ENCODE measurements at regions not wholly inside any gene's neighbourhood (a gene's known extent, or its start where the extent isn't known, plus 50 kb on each side); places are given as distances from the start of the nearest gene placed in this dataset.

- no peak for TF ChIP-seq ZNF398 (CRISPR knock-in tag; IDR thresholded peaks at IDR 0.05)
- TF ChIP-seq GATA2 (CRISPR knock-in tag; IDR thresholded peaks at IDR 0.05) = no peak
- no peak for TF ChIP-seq E2F1 (CRISPR knock-in tag; IDR thresholded peaks at IDR 0.05)
- no peak for TF ChIP-seq ZNF655 (CRISPR knock-in tag; IDR thresholded peaks at IDR 0.05)
- no peak for TF ChIP-seq KDM2B (CRISPR knock-in tag; IDR thresholded peaks at IDR 0.05)
- TF ChIP-seq DIDO1 (tag; IDR thresholded peaks at IDR 0.05; ENCODE audit: low read depth) = no peak
- TF ChIP-seq KAT8 (IDR thresholded peaks at IDR 0.05; ENCODE audit: low read depth) = no peak
- no peak overlapping the region for H2AFZ ChIP-seq (ENCODE audit: low read depth, low read length)
- H4K20me1 ChIP-seq (replicated peaks; ENCODE audit: control insufficient read depth, insufficient read depth, low read length) = no peaks in the 10 kb centered on the region
Measured at GRCh38 chr10:121690152-121690848, 92.1 kb upstream of the FGFR2 start.

More at GRCh38 chr10:121690152-121690848, 92.1 kb upstream of the FGFR2 start:
- FAIRE-seq (no peak), ATAC-seq (no peak), DNase-seq (ENCODE audit: extremely low read depth in 1 of 4, low spot score in 3 of 4) (no peak)
- intact Hi-C loops (cut with micrococcal nuclease) (no loop called here), in situ Hi-C loops (cut with MboI) (no loop called here)
- H3K4me2 ChIP-seq (ENCODE audit: insufficient read depth, low read length) = no peak overlapping the region
- no peaks in the 10 kb centered on the region for H3K36me3 ChIP-seq (ENCODE audit: control insufficient read depth, insufficient read depth, low read length)
- H3K4me3 ChIP-seq = no peak overlapping the region
- ChIA-PET CTCF (ENCODE audit: low intra/inter-chr PET ratio) (no interaction called here), POLR2A (no interaction called here)
- H3K79me2 ChIP-seq (ENCODE audit: control insufficient read depth, insufficient read depth, low read length) = no peaks in the 10 kb centered on the region
- peaks cover 1 to 11% of the 10 kb centered on the region in 2 experiments; a peak in 3 of 5 replicates for H3K27me3 ChIP-seq (ENCODE audit: control insufficient read depth in 2 of 2, insufficient read depth in 2 of 2, low read length in 2 of 2)
- WGBS (ENCODE audit: insufficient coverage, low coverage, missing lambda C conversion rate) = under 1% methylated on average over 9 of the region's 10 CpGs
- no peak overlapping the region for H3K27ac ChIP-seq (ENCODE audit: extremely low read depth, low read depth, low read length)
- H3K9me3 ChIP-seq (replicated peaks; ENCODE audit: control insufficient read depth, insufficient read depth, low read depth, low read length) = no peaks in the 10 kb centered on the region
- no peaks in the 10 kb centered on the region; a peak in 1 of 5 replicates for H3K4me1 ChIP-seq (replicated peaks in 1 of 2; ENCODE audit: control insufficient read depth in 2 of 2, insufficient read depth in 2 of 2, low read length in 2 of 2)
- BruUV-seq (replicated peaks) = no TSS peak
- no peak overlapping the region for H3K9ac ChIP-seq (ENCODE audit: insufficient read depth in 1 of 2, low read depth in 2 of 2, low read length in 2 of 2)
- no peaks in the 10 kb centered on the region for H3K9me1 ChIP-seq (ENCODE audit: control insufficient read depth, insufficient read depth, low read length)

Measured in K562 (cell line).